ENCODE measurements at regions not wholly inside any gene's neighbourhood (a gene's known extent, or its start where the extent isn't known, plus 50 kb on each side); places are given as distances from the start of the nearest gene placed in this dataset.

GRCh38 chr5:98992552-98992951, 63.7 kb upstream of the CHD1 start:
- H3K27ac Mint-ChIP-seq (ENCODE audit: unreplicated experiment) = no peak overlapping the region
- H3K36me3 Mint-ChIP-seq (ENCODE audit: insufficient read depth, unreplicated experiment) = no peaks in the 10 kb centered on the region
- peaks cover 33% of the 10 kb centered on the region for H3K4me1 Mint-ChIP-seq (ENCODE audit: low read depth, unreplicated experiment)
- BruUV-seq (replicated peaks) = no TSS peak
- H3K9me3 Mint-ChIP-seq (ENCODE audit: low read depth, unreplicated experiment) = peaks cover 3% of the 10 kb centered on the region
- no peak overlapping the region for H3K4me3 Mint-ChIP-seq (ENCODE audit: low read depth, unreplicated experiment)
- no peaks in the 10 kb centered on the region for H3K27me3 Mint-ChIP-seq (ENCODE audit: unreplicated experiment)
- TF ChIP-seq CTCF (IDR thresholded peaks at IDR 0.05; ENCODE audit: unreplicated experiment) = no peak
- CTCF ChIA-PET = no interaction called here
- intact Hi-C loops (cut with micrococcal nuclease; ENCODE audit: unreplicated experiment) = no loop called here
- DNase-seq = no peak

- intact Hi-C loops (cut with micrococcal nuclease; ENCODE audit: unreplicated experiment) = no loop called here
- CTCF ChIA-PET = no interaction called here
- no peaks in the 10 kb centered on the region for H3K9me3 Mint-ChIP-seq (ENCODE audit: low read depth, unreplicated experiment)
- no peak overlapping the region for H3K4me3 Mint-ChIP-seq (ENCODE audit: low read depth, unreplicated experiment)
- H3K27me3 Mint-ChIP-seq (ENCODE audit: unreplicated experiment) = no peaks in the 10 kb centered on the region
- DNase-seq = no peak
- TF ChIP-seq CTCF (IDR thresholded peaks at IDR 0.05; ENCODE audit: unreplicated experiment) = no peak
- no peaks in the 10 kb centered on the region for H3K36me3 Mint-ChIP-seq (ENCODE audit: insufficient read depth, unreplicated experiment)
- H3K27ac Mint-ChIP-seq (ENCODE audit: unreplicated experiment) = no peak overlapping the region
- BruUV-seq (replicated peaks) = no TSS peak
- H3K4me1 Mint-ChIP-seq (ENCODE audit: low read depth, unreplicated experiment) = peaks cover 18% of the 10 kb centered on the region
Measured at GRCh38 chr5:98989727-98990126, 60.9 kb upstream of the CHD1 start.

GRCh38 chr5:98986587-98986986, 57.8 kb upstream of the CHD1 start:
- intact Hi-C loops (cut with micrococcal nuclease; ENCODE audit: unreplicated experiment) = no loop called here
- no peak overlapping the region for H3K27ac Mint-ChIP-seq (ENCODE audit: unreplicated experiment)
- H3K9me3 Mint-ChIP-seq (ENCODE audit: low read depth, unreplicated experiment) = no peaks in the 10 kb centered on the region
- H3K36me3 Mint-ChIP-seq (ENCODE audit: insufficient read depth, unreplicated experiment) = no peaks in the 10 kb centered on the region
- H3K4me1 Mint-ChIP-seq (ENCODE audit: low read depth, unreplicated experiment) = peaks cover 17% of the 10 kb centered on the region
- CTCF ChIA-PET = no interaction called here
- BruUV-seq (replicated peaks) = no TSS peak
- DNase-seq = no peak
- H3K27me3 Mint-ChIP-seq (ENCODE audit: unreplicated experiment) = no peaks in the 10 kb centered on the region
- TF ChIP-seq CTCF (IDR thresholded peaks at IDR 0.05; ENCODE audit: unreplicated experiment) = no peak
- H3K4me3 Mint-ChIP-seq (ENCODE audit: low read depth, unreplicated experiment) = no peak overlapping the region

GRCh38 chr5:98982880-98983279, 54.1 kb upstream of the CHD1 start:
- no peak for TF ChIP-seq CTCF (IDR thresholded peaks at IDR 0.05; ENCODE audit: unreplicated experiment)
- Mint-ChIP-seq H3K4me1 (ENCODE audit: low read depth, unreplicated experiment) (peaks cover 23% of the 10 kb centered on the region), H3K9me3 (ENCODE audit: low read depth, unreplicated experiment) (no peaks in the 10 kb centered on the region), H3K4me3 (ENCODE audit: low read depth, unreplicated experiment) (no peak overlapping the region), H3K27ac (ENCODE audit: unreplicated experiment) (no peak overlapping the region), H3K36me3 (ENCODE audit: insufficient read depth, unreplicated experiment) (no peaks in the 10 kb centered on the region), H3K27me3 (ENCODE audit: unreplicated experiment) (no peaks in the 10 kb centered on the region)
- intact Hi-C loops (cut with micrococcal nuclease; ENCODE audit: unreplicated experiment) = no loop called here
- no TSS peak for BruUV-seq (replicated peaks)
- CTCF ChIA-PET = no interaction called here
- no peak for DNase-seq
